ENCODE measurements at regions not wholly inside any gene's neighbourhood (a gene's known extent, or its start where the extent isn't known, plus 50 kb on each side); places are given as distances from the start of the nearest gene placed in this dataset.
"Not testable (repeated sequence)": the region's sequence is repeated elsewhere in the genome, so short reads cannot be mapped to it uniquely, and the experiment has no call there.

- TF ChIP-seq CTCF (conservative IDR thresholded peaks at IDR 0.05; ENCODE audit: low read depth, low read length); EZH2 (IDR thresholded peaks at IDR 0.05; ENCODE audit: borderline replicate concordance, low read depth, low read length, poor library complexity, severe bottlenecking): not testable (repeated sequence)
Measured at GRCh38 chr4:43505823-43506222, 613.3 kb downstream of the GRXCR1 start.
